Epithelial cell of proximal tubule (primary cell): ENCODE measurements at regions not wholly inside any gene's neighbourhood (a gene's known extent, or its start where the extent isn't known, plus 50 kb on each side); places are given as distances from the start of the nearest gene placed in this dataset.

Source experiments
- DNase-seq: peaks from one replicate; pipeline ENCODE4 v3.0.0-alpha.2; 2011; ENCODE audit warnings: low read depth
- H3K4me3 ChIP-seq: 2 replicates; pipeline ENCODE4 v1.5.1; 2011; ENCODE audit warnings: low read depth, mild to moderate bottlenecking, low read length
- TF ChIP-seq, protein P1 (sequence below): conservative IDR thresholded peaks from 2 replicates; pipeline ENCODE4 v1.5.1; 2012; ENCODE audit warnings: low read depth, mild to moderate bottlenecking, low read length

DNA sequence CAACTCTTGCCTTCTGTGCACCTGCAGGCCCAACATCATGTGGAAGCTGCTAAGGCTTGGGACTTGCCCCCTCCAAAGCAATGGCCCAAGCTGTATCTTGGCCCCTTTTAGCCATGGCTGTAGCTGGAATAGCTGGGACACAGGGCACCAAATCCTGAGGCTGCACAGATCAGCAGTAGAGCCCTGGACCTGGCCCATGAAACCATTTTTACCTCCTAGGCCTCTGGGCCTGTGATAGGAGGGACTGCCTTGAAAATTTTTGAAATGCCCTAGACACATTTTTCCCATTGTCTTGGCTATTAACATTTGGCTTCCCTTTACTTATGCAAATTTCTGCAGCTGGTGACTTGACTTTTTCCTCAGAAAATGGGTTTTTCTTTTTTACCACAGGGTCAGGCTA lies 68.7 kb downstream of the ING1 start:
- TF ChIP-seq, protein P1, sequence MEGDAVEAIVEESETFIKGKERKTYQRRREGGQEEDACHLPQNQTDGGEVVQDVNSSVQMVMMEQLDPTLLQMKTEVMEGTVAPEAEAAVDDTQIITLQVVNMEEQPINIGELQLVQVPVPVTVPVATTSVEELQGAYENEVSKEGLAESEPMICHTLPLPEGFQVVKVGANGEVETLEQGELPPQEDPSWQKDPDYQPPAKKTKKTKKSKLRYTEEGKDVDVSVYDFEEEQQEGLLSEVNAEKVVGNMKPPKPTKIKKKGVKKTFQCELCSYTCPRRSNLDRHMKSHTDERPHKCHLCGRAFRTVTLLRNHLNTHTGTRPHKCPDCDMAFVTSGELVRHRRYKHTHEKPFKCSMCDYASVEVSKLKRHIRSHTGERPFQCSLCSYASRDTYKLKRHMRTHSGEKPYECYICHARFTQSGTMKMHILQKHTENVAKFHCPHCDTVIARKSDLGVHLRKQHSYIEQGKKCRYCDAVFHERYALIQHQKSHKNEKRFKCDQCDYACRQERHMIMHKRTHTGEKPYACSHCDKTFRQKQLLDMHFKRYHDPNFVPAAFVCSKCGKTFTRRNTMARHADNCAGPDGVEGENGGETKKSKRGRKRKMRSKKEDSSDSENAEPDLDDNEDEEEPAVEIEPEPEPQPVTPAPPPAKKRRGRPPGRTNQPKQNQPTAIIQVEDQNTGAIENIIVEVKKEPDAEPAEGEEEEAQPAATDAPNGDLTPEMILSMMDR: no peak
- no peak overlapping the region for H3K4me3 ChIP-seq
- DNase-seq: no peak

DNA sequence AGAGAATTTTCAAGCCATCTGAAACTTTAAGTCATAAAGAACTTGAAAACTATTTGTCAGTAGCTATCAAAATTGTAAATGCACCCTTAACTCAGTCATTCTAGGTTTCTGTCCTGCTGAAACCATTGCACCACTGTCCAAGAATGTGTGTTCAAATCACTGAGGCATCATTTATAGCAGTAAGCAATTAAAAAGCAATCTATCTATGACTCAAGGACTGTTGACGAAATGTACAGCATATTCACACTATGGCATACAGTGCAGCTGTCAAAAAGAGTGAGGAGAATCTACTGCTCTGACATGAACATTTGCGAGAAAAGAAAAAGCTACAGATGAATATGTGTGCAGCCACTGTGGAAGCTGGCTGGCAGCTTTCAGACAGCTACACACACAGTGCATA lies 71.2 kb downstream of the ING1 start:
- TF ChIP-seq, protein P1: no peak
- H3K4me3 ChIP-seq: no peak overlapping the region
- DNase-seq: no peak

DNA sequence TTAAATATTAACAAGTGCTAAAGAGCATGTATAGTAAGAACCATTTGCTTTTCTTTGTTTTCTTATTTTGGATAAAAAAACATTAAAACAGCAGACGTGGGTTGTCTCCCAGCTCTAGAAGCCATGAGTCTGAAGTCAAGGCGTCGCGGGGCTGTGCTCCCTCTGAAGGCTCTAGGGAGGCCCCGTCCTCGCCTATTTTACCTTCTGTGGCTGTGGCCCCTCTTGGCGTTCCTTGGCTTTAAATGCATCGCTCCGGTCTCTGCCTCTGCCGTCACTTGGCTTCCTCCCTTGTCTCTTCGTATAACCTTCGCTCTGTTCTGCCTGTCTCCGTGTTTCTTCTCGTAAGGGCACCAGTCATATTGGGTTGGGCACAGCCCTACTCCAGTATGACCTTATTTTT lies 75.3 kb downstream of the ING1 start:
- TF ChIP-seq, protein P1: no peak
- no peak for DNase-seq
- H3K4me3 ChIP-seq: no peak overlapping the region

DNA sequence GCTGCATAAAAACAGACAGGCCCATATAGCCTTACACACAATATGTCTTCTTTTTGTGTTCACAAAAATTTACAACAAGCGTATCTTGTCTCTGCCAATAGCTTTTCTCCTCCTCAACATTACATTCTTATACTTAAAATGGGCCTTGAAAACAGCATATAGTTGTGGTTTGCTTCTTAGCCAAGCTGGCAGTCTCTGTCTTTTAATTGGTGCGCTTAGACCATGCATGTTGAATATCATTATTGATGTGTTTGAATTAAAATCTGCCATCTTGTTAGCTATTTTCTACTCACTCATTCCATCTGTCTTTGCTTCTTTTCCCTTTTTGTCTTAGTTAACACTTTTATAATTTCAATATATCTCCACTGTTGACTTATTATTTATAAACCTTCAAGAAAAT lies 76.4 kb downstream of the ING1 start:
- TF ChIP-seq, protein P1: no peak
- DNase-seq: no peak
- no peak overlapping the region for H3K4me3 ChIP-seq

DNA sequence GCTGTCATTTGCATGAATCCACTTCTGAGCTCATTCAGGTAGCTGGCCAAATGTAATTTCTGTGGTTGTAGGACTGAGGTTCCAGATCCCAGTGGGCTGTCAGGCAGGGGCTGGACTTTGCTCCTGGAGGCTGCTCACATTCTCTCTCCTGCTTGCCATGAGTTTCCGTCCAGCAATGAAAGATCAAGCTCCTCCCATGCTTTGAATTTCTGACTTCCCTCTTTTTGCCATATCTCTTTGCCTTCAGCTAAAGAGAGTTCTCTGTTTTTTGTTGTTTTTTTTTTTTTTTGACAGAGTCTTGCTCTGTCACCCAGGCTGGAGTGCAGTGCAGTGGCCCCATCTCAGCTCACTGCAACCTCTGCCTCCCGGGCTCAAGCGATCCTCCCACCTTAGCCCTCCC lies 76.9 kb downstream of the ING1 start:
- DNase-seq: no peak
- TF ChIP-seq, protein P1: no peak
- no peak overlapping the region for H3K4me3 ChIP-seq

DNA sequence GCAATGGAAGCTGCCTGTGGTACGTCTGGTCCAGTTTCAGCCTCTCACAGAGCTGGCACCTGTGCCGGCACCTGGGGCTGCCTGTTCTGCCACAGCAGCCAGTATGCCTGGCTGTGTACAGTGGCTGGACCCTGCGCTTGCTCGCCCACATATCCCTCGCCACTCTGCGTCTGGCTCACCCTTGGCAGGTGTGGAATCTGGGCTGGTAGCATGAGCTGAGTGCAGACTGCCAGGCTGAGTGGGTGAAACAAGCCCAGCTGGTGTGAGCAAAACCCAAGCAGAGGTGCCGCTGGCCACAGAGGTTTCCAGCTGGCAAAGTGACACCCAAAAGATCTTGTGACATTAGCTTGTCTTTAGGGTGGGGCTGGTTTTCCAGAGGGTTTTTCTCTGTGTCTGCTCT lies 80.7 kb downstream of the ING1 start:
- no peak overlapping the region for H3K4me3 ChIP-seq
- TF ChIP-seq, protein P1: no peak
- DNase-seq: no peak

DNA sequence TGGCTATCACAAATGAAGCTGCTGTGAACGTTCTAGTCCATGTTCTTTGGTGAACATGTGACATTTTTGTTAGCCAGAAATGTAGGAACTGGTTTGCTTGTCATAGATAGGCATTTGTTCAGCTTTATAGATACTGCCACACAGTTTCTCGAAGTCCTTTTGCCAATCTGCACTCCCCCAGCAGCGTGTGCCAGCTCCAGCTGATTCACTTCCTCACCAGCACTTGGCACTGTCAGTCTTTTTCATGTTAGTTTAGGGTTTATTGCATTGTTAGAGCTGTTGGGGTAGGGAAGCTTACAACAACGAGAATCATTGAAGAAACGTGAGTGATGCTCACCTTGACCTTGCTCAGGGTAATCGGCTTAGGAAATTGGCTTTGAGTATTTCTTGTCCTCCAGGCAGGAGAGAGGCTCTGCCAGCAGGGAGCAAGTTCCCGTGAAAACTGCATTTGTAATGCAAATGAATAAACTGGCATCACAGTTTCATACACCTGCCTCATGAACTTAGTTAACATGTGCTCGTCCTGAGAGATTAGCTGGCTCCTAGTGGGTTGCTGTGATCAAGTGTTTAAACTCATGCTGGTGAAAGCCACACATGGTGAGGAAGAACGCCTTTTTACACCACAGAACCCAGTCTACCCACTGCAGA lies 83.9 kb downstream of the ING1 start:
- no peak for DNase-seq
- TF ChIP-seq, protein P1: no peak
- H3K4me3 ChIP-seq: no peak overlapping the region
